ENCODE measurements at regions not wholly inside any gene's neighbourhood (a gene's known extent, or its start where the extent isn't known, plus 50 kb on each side); places are given as distances from the start of the nearest gene placed in this dataset.

- ATAC-seq, result no peak
- DNase-seq, result no peak
- H3K4me1 ChIP-seq, result no peaks in the 10 kb centered on the region
- H3K27ac ChIP-seq, result no peak overlapping the region
- H3K36me3 ChIP-seq, result no peaks in the 10 kb centered on the region
- no peaks in the 10 kb centered on the region for H3K27me3 ChIP-seq
- no peak for TF ChIP-seq POLR2A (IDR thresholded peaks at IDR 0.05)
- H3K4me3 ChIP-seq, result no peak overlapping the region
- WGBS (ENCODE audit: insufficient coverage, low coverage, low lambda C conversion rate, missing lambda C conversion rate), result 42% methylated on average over 5 of the region's 5 CpGs
- no peaks in the 10 kb centered on the region for H3K9me3 ChIP-seq
- intact Hi-C loops (cut with DNase I), result no loop called here
These were observed 359.5 kb upstream of the FAM98A start for GRCh38 chr2:33958591-33958990.

- Histone ChIP-seq H3K27ac (no peak overlapping the region), H3K4me1 (no peaks in the 10 kb centered on the region), H3K27me3 (no peaks in the 10 kb centered on the region), H3K4me3 (no peak overlapping the region), H3K9me3 (no peaks in the 10 kb centered on the region), H3K36me3 (no peaks in the 10 kb centered on the region)
- ATAC-seq (peak in 3 of 4 donors; percentile 73 to 86 (median 77)), DNase-seq (no peak)
- no peak for TF ChIP-seq CTCF (IDR thresholded peaks at IDR 0.05)
- TF ChIP-seq POLR2A (IDR thresholded peaks at IDR 0.05), result no peak
- intact Hi-C loops (cut with DNase I), result no loop called here
These were observed 350.3 kb upstream of the FAM98A start for GRCh38 chr2:33949371-33949770.

- no peak for DNase-seq
- no peaks in the 10 kb centered on the region for H3K4me1 ChIP-seq
- intact Hi-C loops (cut with DNase I), result no loop called here
- no peak overlapping the region for H3K4me3 ChIP-seq
- no peaks in the 10 kb centered on the region for H3K36me3 ChIP-seq
- no peaks in the 10 kb centered on the region for H3K9me3 ChIP-seq
- 63% methylated on average over 4 of the region's 4 CpGs for WGBS (ENCODE audit: insufficient coverage, low coverage, low lambda C conversion rate, missing lambda C conversion rate)
- peak in 3 of 4 donors; percentile 35 to 58 (median 53) for ATAC-seq
- no peak overlapping the region for H3K27ac ChIP-seq
- TF ChIP-seq POLR2A (IDR thresholded peaks at IDR 0.05) (no peak), CTCF (IDR thresholded peaks at IDR 0.05) (no peak)
- H3K27me3 ChIP-seq, result no peaks in the 10 kb centered on the region
These were observed 347.1 kb upstream of the FAM98A start for GRCh38 chr2:33946193-33946592.

- intact Hi-C loops (cut with DNase I), result no loop called here
- no peaks in the 10 kb centered on the region for H3K4me1 ChIP-seq
- no peak for ATAC-seq
- H3K9me3 ChIP-seq, result no peaks in the 10 kb centered on the region
- H3K4me3 ChIP-seq, result no peak overlapping the region
- TF ChIP-seq POLR2A (IDR thresholded peaks at IDR 0.05) (no peak), CTCF (IDR thresholded peaks at IDR 0.05) (no peak)
- H3K36me3 ChIP-seq, result no peaks in the 10 kb centered on the region
- DNase-seq, result no peak
- H3K27ac ChIP-seq, result no peak overlapping the region
- no peaks in the 10 kb centered on the region for H3K27me3 ChIP-seq
These were observed 334.1 kb upstream of the FAM98A start for GRCh38 chr2:33933203-33933602.

- H3K27ac ChIP-seq, result no peak overlapping the region
- no peak for DNase-seq
- no peak overlapping the region for H3K4me3 ChIP-seq
- H3K9me3 ChIP-seq, result no peaks in the 10 kb centered on the region
- WGBS (ENCODE audit: insufficient coverage, low coverage, low lambda C conversion rate, missing lambda C conversion rate), result 86% methylated on average over 3 of the region's 3 CpGs
- no peaks in the 10 kb centered on the region for H3K27me3 ChIP-seq
- intact Hi-C loops (cut with DNase I), result no loop called here
- no peaks in the 10 kb centered on the region for H3K36me3 ChIP-seq
- TF ChIP-seq CTCF (IDR thresholded peaks at IDR 0.05), result no peak
- no peak for TF ChIP-seq POLR2A (IDR thresholded peaks at IDR 0.05)
- ATAC-seq, result no peak
- no peaks in the 10 kb centered on the region for H3K4me1 ChIP-seq
These were observed 332.1 kb upstream of the FAM98A start for GRCh38 chr2:33931164-33931563.

Data from right lobe of liver (tissue), 6 donors.